GM18861 (cell line): ENCODE measurements at regions not wholly inside any gene's neighbourhood (a gene's known extent, or its start where the extent isn't known, plus 50 kb on each side); places are given as distances from the start of the nearest gene placed in this dataset.
"Not testable (repeated sequence)": the region's sequence is repeated elsewhere in the genome, so short reads cannot be mapped to it uniquely, and the experiment has no call there.

Experiments
- ATAC-seq: cut with Tn5 transposase; IDR thresholded peaks from one replicate; pipeline ENCODE4 v1.9.1; 2021; ENCODE audit not compliant: unreplicated experiment

DNA sequence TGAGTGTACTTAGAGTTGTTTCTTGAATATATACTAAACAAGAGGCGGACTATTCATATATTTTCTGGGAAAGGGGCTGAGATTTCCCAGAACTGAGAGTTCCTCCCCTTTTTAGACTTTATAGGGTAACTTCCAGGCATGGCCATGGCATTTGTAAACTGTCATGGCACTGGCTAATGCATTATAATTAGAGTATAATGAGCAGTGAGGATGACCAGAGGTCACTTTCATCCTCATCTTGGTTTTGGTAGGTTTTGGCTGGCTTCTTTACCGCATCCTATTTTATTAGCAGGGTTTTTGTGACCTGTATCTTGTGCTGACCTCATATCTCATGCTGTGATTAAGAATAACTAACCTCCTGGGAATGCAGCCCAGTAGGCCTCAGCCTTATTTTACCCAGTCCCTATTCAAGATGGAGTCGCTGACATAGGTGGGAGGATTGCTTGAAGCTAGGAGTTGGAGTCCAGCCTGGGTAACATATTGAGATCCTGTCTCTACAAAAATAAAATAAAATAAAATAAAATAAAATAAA lies 91.4 kb downstream of the MOBP start:
- no peak for ATAC-seq

DNA sequence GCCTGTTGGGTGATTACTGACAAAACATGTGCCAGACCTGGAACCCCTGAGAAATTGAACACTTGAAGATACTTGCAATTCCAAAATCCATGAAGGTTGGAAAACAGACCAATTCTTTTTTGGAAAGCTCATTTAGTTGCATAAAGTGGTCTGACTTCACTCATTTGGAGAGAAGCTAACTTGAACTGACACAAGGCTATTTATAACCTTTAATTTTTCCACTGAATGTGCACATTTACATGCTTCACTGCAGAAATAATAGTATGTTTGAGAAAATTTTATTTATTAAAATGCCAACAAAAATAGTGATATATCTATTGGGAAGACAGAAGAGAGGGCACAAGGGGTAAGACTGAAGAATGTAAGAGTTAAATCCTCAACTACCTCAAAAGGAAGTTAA lies 92.1 kb downstream of the MOBP start:
- ATAC-seq, result no peak

DNA sequence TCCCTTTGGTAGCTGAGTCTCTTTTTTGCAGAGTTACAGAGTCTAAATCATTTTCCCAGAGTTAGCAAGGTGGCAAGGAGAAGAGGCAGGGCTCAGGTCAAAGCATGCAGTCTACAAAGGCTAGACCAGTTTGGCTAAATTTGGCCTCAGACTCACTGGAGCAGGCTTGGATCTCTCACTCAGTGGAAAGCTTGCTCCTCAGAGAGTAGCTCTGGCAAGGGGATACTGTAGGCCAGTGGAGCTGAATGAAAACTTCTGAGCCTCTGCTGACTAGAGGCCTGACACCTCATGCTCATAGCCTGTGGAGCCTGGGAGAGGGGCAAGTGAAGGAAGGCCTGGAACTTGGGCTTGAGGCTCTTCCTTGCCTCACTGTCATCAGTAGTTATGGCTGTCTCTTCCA lies 101.0 kb downstream of the MOBP start:
- ATAC-seq, result no peak

DNA sequence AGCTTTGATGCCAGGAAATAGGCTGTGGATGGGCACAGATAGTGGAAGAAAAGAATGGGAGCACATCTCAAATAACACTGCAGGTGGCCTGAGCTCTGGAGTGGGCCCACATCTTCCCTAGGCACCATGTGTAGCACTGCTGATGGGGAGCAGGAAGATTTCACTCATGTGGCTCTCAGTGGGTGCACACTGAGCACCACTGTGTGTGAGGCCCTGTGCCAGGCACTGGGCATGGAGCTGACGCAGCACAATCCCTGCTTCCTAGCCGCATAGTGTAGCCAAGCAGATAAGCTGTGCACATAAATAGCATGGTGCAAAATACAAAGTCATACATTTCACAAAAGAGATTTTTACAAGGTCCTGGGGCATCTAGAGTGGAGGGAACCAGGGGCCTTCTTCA lies 101.6 kb downstream of the MOBP start:
- ATAC-seq, result no peak

DNA sequence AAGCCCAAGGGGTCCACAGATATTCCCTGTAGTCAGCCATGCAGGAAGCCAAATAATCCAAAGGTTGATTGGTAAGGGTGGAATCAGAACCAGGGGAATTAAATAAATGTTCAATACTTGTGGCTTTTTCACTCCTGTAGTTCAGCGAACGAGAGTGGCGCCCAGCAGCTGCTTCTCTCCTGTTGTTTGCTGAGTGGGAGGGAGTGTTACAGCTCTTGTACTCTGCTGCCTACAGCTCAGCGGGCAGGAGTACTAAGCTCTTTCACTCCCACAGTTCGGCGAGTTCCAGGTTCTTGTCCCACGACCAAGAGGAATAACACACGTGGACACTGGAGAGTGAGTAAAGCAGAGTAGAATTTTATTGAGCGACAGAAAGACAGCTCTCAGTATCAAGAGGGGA lies 105.9 kb downstream of the MOBP start:
- ATAC-seq, result no peak

- no peak for ATAC-seq
These were observed 110.1 kb downstream of the MOBP start for GRCh38 chr3:39577541-39577940.

- not testable (repeated sequence) for ATAC-seq
These were observed 118.7 kb downstream of the MOBP start for GRCh38 chr3:39586215-39586614.

DNA sequence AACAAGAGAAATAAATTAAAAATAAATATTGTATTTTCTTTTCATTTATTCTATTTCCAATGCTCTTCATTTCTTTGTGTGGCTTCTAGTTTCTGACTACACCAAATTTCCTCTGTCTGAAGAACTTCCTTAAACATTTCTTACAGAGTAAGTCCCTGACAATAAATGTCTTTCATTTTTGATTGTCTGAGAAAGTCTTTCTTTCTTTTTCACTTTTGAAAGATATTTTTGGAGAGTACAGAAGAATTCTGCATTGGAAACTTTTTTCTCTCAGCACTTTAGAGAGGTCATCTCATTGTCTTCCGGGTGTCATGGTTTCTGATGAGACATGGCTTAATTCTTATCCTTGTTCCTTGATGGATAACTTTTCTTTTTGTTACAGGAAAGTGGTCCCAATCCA lies 119.6 kb downstream of the MOBP start:
- no peak for ATAC-seq

GRCh38 chr3:39590806-39591205 lies 123.3 kb downstream of the MOBP start:
- no peak for ATAC-seq

DNA sequence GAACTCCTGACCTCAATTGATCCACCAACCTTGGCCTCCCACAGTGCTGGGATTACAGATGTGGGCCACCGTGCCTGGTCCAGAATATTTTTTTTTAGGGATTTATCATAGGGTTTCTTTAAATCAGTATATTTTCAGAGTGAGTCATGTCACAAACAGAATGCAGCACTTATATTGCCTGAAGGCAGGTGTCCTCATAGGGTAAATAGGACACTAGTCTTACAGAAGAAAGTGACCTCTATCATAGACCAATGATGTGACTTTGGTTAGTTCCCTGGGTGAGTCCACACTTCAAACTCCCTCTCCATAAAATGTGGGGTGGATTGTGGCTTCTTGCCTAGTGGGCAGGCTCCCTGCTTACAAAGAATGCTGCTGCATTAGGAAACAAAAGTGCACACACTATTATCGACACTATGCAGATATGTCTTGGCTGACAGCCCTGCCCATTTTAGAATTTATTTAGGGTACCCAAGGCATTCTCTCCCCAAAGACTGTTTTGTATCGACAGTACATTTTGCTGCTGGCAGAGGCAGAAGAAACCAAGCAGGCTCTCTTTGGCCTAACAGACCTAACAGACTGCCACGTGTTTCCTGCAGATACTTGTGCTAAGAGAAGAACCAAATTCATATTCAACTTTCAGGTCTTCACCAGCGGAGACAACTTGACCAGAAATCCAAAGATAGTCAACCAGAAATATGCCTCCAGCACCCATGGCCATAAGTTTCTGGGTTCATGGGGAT lies 125.0 kb downstream of the MOBP start:
- no peak for ATAC-seq

DNA sequence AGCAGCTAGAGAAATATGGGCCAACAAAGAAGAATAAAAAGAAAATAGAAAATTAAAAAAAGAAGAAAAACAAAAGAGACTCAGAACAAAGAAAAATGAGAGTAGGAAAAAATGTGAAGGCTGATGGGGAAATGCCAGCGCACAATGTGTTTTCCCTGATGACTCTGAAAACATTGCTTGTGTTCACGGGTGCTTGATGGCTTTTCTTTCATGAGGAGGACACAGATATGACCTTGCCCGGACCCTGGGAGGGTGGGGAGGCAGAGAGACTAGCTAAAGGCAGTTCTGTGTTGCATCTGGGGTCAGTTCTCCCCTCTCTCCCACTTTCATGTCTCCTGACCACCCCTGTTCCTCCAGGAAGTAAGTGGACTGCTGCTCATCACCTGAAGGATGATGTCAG lies 125.9 kb downstream of the MOBP start:
- no peak for ATAC-seq

- ATAC-seq, result no peak
These were observed 133.8 kb downstream of the MOBP start for GRCh38 chr3:39601241-39601640.

GRCh38 chr3:39605837-39606236 lies 138.4 kb downstream of the MOBP start:
- no peak for ATAC-seq

DNA sequence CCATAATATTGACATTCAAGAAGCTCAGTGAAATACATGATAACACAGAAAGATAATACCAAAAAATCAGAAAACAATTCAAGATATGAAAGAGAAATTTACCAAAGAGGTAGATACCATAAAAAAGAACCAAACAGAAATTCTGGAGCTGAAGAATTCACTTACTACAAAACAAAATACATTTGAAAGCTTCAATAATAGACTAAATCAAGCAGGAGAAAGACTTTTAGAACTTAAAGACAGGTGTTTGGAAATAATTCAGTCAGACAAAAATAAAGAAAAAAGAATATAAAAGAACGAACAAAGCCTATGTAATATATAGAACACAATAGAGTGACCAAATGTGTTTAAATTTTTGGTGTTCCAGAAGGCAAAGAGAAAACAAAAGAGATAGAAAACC lies 158.7 kb downstream of the MOBP start:
- no peak for ATAC-seq

- no peak for ATAC-seq
These were observed 163.7 kb downstream of the MOBP start for GRCh38 chr3:39631136-39631535.

DNA sequence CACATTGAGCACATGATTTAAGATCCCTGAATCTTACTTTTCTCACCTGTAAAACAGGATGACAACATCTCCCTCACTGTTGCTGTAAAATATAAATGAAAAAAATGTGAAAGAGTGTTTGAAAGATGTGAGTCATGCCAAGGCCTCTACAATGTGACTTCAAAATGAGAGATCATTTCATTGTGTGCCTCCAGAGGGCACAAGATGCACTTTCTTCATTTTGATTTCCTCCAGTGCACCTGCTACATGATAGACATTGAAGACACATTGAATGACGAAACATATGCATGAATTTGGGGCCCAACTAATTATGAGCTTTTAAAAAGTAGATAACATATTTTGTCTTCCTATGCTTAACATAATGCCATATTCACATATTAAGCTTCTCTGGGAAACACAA lies 170.3 kb downstream of the MOBP start:
- ATAC-seq, result no peak

DNA sequence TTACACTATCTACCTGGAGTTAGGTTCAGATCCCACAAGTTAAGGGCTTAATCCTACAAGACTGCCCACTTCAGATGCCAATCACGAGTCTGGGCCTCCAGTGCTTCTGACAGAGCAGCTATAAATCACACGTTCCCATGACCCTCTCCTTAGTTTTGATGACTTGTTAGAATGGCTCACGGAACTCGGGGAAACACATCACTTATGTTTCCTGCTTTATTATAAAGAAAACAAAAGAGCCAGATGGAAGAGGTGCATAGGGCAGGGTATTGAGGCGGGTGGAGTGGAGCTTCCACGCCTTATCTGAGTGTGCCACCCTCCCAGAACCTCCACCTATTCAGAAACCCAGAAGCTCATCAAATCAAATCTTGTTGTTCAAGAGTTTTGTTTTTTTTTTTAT lies 170.8 kb downstream of the MOBP start:
- no peak for ATAC-seq

GRCh38 chr3:39639344-39640236 lies 169.8 kb upstream of the MYRIP start:
- ATAC-seq, result no peak

DNA sequence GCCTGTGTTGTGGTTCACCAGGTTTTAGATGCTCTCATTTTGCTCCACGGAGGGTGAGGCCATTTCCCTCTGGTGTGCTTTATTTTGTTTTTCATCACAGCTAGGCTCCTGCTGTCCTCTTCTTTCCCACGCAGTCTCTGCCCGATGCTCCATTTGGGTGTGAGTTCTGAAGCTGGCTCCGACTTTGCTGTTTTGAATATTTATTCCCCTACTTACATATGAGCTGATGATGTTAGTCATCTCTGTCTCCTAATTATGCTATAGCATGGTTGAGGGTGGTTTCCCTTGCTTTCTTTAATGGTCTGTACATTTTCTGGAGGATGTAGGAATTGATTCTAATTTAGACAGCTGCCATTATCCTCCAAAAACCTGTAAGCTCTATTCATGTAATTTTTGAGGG lies 168.1 kb upstream of the MYRIP start:
- no peak for ATAC-seq

DNA sequence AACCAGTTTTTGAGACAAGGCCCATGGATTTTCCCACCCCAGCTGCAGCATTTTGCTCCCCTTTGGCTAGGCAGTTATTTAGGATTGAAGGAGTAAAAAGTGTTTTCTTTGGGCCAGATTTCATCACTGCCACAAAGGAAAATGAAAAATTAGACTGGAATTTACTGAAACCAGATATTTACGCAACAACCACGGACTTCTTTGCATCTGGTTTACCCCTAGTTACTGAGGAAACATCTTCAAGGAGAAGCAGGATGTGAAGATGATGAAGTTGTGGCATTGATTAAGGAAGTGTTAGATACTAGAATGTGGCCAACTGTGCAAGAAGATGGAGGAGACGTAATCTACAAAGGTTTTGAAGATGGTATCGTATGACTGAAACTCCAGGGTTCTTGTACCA lies 165.2 kb upstream of the MYRIP start:
- ATAC-seq, result no peak

DNA sequence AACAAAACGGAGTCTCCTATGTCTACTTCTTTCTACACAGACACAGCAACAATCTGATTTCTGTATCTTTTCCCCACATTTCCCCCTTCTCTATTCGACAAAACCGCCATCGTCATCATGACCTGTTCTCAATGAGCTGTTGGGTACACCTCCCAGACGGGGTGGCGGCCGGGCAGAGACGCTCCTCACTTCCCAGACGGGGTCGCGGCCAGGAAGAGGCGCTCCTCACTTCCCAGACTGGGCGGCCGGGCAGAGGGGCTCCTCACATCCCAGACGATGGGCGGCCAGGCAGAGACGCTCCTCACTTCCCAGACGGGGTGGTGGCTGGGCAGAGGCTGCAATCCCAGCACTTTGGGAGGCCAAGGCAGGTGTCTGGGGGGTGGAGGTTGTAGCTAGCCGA lies 158.2 kb upstream of the MYRIP start:
- not testable (repeated sequence) for ATAC-seq
